ENCODE measurements at regions not wholly inside any gene's neighbourhood (a gene's known extent, or its start where the extent isn't known, plus 50 kb on each side); places are given as distances from the start of the nearest gene placed in this dataset.

GRCh38 chr10:111425459-111425858, 348.6 kb downstream of the ADRA2A start:
- ATAC-seq (no peak), DNase-seq (ENCODE audit: low spot score) (no peak)
- Mint-ChIP-seq H3K4me3 (no peak overlapping the region), H3K27ac (no peak overlapping the region), H3K27me3 (ENCODE audit: low read depth) (no peaks in the 10 kb centered on the region), H3K36me3 (no peaks in the 10 kb centered on the region), H3K9me3 (peaks cover 4% of the 10 kb centered on the region; the same call in 1 of the 2 replicates), H3K4me1 (no peaks in the 10 kb centered on the region)
- TF ChIP-seq ZNF512 (CRISPR knock-in tag; IDR thresholded peaks at IDR 0.05; ENCODE audit: borderline replicate concordance) (no peak), ERG (CRISPR knock-in tag; IDR thresholded peaks at IDR 0.05) (no peak), SOX15 (CRISPR knock-in tag; IDR thresholded peaks at IDR 0.05) (no peak), FOXP1 (CRISPR knock-in tag; IDR thresholded peaks at IDR 0.05; ENCODE audit: borderline replicate concordance) (no peak), TEAD4 (CRISPR knock-in tag; IDR thresholded peaks at IDR 0.05) (no peak), GRHL2 (CRISPR knock-in tag; IDR thresholded peaks at IDR 0.05; ENCODE audit: insufficient replicate concordance, severe bottlenecking) (no peak), USF2 (CRISPR knock-in tag; IDR thresholded peaks at IDR 0.05) (no peak), E2F4 (CRISPR knock-in tag; IDR thresholded peaks at IDR 0.05; ENCODE audit: borderline replicate concordance, low read depth) (no peak), HMGXB4 (CRISPR knock-in tag; IDR thresholded peaks at IDR 0.05) (no peak), PREB (CRISPR knock-in tag; IDR thresholded peaks at IDR 0.05; ENCODE audit: borderline replicate concordance) (no peak), MXD4 (CRISPR knock-in tag; IDR thresholded peaks at IDR 0.05; ENCODE audit: borderline replicate concordance) (no peak), PRDM15 (CRISPR knock-in tag; IDR thresholded peaks at IDR 0.05) (no peak), ZNF138 (CRISPR knock-in tag; conservative IDR thresholded peaks at IDR 0.05) (no peak), ZNF423 (CRISPR knock-in tag; IDR thresholded peaks at IDR 0.05) (no peak), ZNF416 (CRISPR knock-in tag; IDR thresholded peaks at IDR 0.05) (no peak), TCF7 (CRISPR knock-in tag; IDR thresholded peaks at IDR 0.05; ENCODE audit: low read depth) (no peak), TEAD1 (CRISPR knock-in tag; IDR thresholded peaks at IDR 0.05) (no peak), ELF4 (CRISPR knock-in tag; IDR thresholded peaks at IDR 0.05; ENCODE audit: low read depth) (no peak), ZNF425 (CRISPR knock-in tag; conservative IDR thresholded peaks at IDR 0.05) (no peak), KAT7 (CRISPR knock-in tag; IDR thresholded peaks at IDR 0.05; ENCODE audit: borderline replicate concordance) (no peak)
- POLR2A ChIA-PET = no interaction called here
- CTCF ChIA-PET = no interaction called here

Data from WTC11 (cell line).